ENCODE measurements at regions not wholly inside any gene's neighbourhood (a gene's known extent, or its start where the extent isn't known, plus 50 kb on each side); places are given as distances from the start of the nearest gene placed in this dataset.
"Not testable (repeated sequence)": the region's sequence is repeated elsewhere in the genome, so short reads cannot be mapped to it uniquely, and the experiment has no call there.

DNA sequence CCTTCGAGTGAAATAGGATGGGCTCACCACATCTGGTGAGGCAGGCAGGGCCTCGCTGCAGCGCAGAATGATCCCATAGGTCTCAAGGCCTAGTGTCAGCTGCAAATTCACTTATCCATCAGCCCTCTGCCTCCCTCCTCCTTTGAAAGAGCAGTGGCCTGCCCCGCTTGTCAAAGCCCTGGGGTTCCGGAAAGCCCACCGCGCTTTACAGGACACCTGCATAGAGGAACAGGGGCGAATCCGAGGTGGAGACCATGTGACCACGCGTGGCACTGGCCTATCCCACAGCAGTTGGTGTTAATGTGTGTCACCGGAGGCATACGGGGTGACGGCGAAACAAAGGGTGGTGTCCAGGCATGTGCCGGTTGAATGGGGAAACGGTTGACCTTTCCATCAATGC is 104.7 kb upstream of the FOXD4L5 start:
- not testable (repeated sequence) for TF ChIP-seq CTCF, POLR2AphosphoS5 (IDR thresholded peaks at IDR 0.05)
